T47D (cell line): ENCODE measurements at regions not wholly inside any gene's neighbourhood (a gene's known extent, or its start where the extent isn't known, plus 50 kb on each side); places are given as distances from the start of the nearest gene placed in this dataset.
"Not testable (repeated sequence)": the region's sequence is repeated elsewhere in the genome, so short reads cannot be mapped to it uniquely, and the experiment has no call there.

Experiments
- DNase-seq, 2 experiments: peaks; one replicate each; pipeline versions ENCODE4 v3.0.0 to v3.0.0-alpha.2; 2011 to 2012; ENCODE audit warnings: low read depth in 1 of 2, low spot score in 1 of 2
- JUND ChIP-seq: IDR thresholded peaks from 2 replicates; pipeline ENCODE4 v1.6.1; 2012; ENCODE audit warnings: low read depth
- in situ Hi-C: cut with HindIII; loops from 2 replicates; pipeline ENCODE4 v1.10.0; 2016; ENCODE audit warnings: low sequenced_read_pairs, low pct_unique_long_range_greater_than_20kb

DNA sequence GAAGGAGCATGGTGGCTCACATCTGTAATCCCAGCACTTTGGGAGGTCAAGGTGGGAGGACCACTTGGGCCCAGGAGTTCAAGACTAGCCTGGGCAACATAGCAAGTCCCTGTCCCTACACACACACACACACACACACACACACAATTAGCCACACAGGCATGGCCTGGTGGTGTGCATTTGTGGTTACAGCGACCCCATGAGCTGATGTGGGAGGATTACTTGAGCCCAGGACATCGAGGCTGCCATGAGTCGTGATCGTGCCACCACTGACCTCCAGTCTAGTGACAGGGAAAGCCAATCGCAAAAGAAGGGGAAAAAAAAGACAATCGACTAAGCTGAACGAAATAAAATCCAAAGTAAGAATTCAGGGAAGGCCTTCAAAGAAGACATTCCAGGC lies 67.9 kb downstream of the TBX3 start:
- in situ Hi-C loops: no loop called here
- no peak for DNase-seq
- no peak for TF ChIP-seq JUND

- in situ Hi-C loops: no loop called here
- DNase-seq: no peak
- TF ChIP-seq JUND: no peak
These were observed 69.9 kb downstream of the TBX3 start for GRCh38 chr12:114614040-114614439.

- no peak for DNase-seq
- in situ Hi-C loops: no loop called here
These were observed 71.9 kb downstream of the TBX3 start for GRCh38 chr12:114612062-114612461.

GRCh38 chr12:114611145-114612018 lies 72.6 kb downstream of the TBX3 start:
- no peak for TF ChIP-seq JUND
- in situ Hi-C loops: no loop called here
- peak in 1 of 2 experiments; percentile 37 for DNase-seq

More at GRCh38 chr12:114612062-114612461, 71.9 kb downstream of the TBX3 start:
- no peak for TF ChIP-seq JUND

GRCh38 chr12:114608509-114608908 lies 75.5 kb downstream of the TBX3 start:
- no peak for TF ChIP-seq JUND
- in situ Hi-C loops: no loop called here
- no peak for DNase-seq

DNA sequence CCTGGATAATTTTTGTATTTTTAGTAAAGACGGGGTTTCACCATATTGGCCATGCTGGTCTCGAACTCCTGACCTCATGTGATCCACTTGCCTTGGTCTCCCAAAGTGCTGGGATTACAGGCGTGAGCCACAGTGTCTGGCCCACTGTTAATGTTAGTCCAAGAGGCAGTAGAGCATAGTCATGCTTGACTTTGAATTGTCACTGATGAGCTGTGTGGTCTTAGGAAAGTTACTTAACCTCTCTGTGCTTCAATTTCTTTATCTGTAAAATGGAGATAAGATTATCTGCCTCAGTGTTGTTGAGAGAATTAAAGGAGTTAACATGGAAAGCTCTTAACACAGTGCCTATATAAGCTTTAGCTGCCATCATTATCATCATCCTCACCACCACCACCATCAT lies 78.1 kb downstream of the TBX3 start:
- no peak for DNase-seq
- no peak for TF ChIP-seq JUND
- in situ Hi-C loops: no loop called here

GRCh38 chr12:114604606-114605005 lies 79.4 kb downstream of the TBX3 start:
- TF ChIP-seq JUND: no peak
- DNase-seq: no peak
- in situ Hi-C loops: no loop called here

DNA sequence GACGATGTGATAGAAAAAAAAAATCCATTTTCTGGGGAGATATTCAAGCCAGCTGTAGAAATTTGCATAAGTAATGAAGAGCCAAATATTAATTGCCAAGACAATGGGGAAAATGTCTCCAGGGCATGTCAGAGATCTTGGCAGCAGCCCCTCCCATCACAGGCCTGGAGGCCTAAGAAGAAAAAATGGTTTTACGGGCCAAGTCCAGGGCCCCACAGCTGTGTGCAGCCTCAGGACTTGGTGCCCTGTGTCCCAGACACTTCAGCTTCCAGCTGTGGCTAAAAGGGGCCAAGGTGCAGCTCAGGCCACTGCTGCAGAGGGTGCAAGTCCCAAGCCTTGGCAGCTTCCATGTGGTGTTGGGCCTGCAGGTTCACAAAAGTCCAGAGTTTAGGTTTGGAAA lies 83.4 kb downstream of the TBX3 start:
- in situ Hi-C loops, DNase-seq: not testable (repeated sequence)

GRCh38 chr12:114598111-114598510 lies 85.9 kb downstream of the TBX3 start:
- DNase-seq: no peak
- in situ Hi-C loops: no loop called here
- no peak for TF ChIP-seq JUND

- in situ Hi-C loops: no loop called here
- DNase-seq: no peak
- TF ChIP-seq JUND: no peak
These were observed 91.0 kb downstream of the TBX3 start for GRCh38 chr12:114592946-114593345.

DNA sequence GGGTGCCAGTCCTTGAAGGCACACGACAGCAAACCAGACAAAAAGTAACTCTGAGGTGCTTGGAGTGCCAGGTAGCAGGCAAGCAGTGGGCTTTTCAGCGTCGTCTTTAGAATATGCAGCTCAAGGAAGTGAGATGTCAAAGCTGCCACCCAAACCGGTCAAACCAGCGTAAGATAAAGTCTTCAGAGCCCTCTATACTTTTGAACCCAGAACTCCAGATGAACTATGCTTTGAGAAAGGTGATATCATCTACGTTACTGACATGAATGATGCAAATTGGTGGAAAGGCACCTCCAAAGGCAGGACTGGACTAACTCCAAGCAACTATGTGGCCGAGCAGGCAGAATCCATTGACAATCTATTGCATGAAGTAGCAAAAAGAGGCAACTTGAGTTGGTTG lies 95.9 kb downstream of the TBX3 start:
- TF ChIP-seq JUND: no peak
- peak in 1 of 2 experiments; percentile 81 for DNase-seq
- in situ Hi-C loops: no loop called here

- TF ChIP-seq JUND: no peak
- DNase-seq: peak in 1 of 2 experiments; percentile 75
- in situ Hi-C loops: no loop called here
These were observed 103.7 kb downstream of the TBX3 start for GRCh38 chr12:114580306-114580705.

- no peak for TF ChIP-seq JUND
- in situ Hi-C loops: no loop called here
- no peak for DNase-seq
These were observed 104.6 kb downstream of the TBX3 start for GRCh38 chr12:114579389-114579788.

DNA sequence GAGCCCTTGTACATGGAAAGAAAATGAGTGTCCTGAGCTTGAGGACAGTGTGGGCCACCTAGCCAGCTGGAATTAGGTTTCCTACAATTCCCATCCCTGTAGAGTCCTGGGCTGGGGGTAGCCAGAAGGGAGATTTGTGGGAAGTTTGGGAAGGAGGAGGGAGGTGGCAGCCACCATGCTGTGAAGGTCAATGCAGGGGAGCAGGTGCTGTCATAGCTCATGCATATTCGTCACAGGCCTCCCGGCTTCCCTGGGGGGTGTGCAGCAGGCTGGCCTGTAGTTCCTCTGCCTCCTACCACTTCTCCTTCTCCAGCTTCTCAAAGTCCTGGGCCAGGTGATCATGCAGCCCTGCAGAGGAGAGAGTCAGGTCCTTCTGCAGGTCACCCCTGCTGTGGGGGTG lies 121.3 kb downstream of the TBX3 start:
- in situ Hi-C loops: no loop called here
- TF ChIP-seq JUND: no peak
- DNase-seq: no peak
